COLO668 (cell line): ENCODE measurements at regions not wholly inside any gene's neighbourhood (a gene's known extent, or its start where the extent isn't known, plus 50 kb on each side); places are given as distances from the start of the nearest gene placed in this dataset.

ENCODE experiments used
- DNase-seq: peaks from one replicate; lab custom pipeline; 2025; ENCODE audit not compliant: unreplicated experiment; lab: John Stamatoyannopoulos, UW

- DNase-seq, result no peak
Measured at GRCh38 chr12:118748478-118749380, 232.6 kb upstream of the SRRM4 start.

GRCh38 chr12:118749646-118750045, 231.7 kb upstream of the SRRM4 start:
- DNase-seq, result no peak

GRCh38 chr12:118750666-118751065, 230.7 kb upstream of the SRRM4 start:
- no peak for DNase-seq

GRCh38 chr12:118751355-118751754, 230.0 kb upstream of the SRRM4 start:
- DNase-seq, result no peak

GRCh38 chr12:118760623-118761022, 220.7 kb upstream of the SRRM4 start:
- DNase-seq, result no peak

GRCh38 chr12:118763234-118763633, 218.1 kb upstream of the SRRM4 start:
- DNase-seq, result no peak

- DNase-seq, result peak; percentile 88
Measured at GRCh38 chr12:118773956-118774723, 207.2 kb upstream of the SRRM4 start.

GRCh38 chr12:118777504-118777903, 203.8 kb upstream of the SRRM4 start:
- DNase-seq, result no peak

- DNase-seq, result no peak
Measured at GRCh38 chr12:118778077-118778476, 203.3 kb upstream of the SRRM4 start.

GRCh38 chr12:118780939-118781338, 200.4 kb upstream of the SRRM4 start:
- no peak for DNase-seq

GRCh38 chr12:118781692-118782091, 199.6 kb upstream of the SRRM4 start:
- DNase-seq, result no peak

GRCh38 chr12:118783703-118784102, 197.6 kb upstream of the SRRM4 start:
- DNase-seq, result no peak

GRCh38 chr12:118790578-118790977, 190.8 kb upstream of the SRRM4 start:
- DNase-seq, result no peak

GRCh38 chr12:118813778-118814357, 167.5 kb upstream of the SRRM4 start:
- no peak for DNase-seq

GRCh38 chr12:118816296-118816695, 165.0 kb upstream of the SRRM4 start:
- no peak for DNase-seq

- no peak for DNase-seq
Measured at GRCh38 chr12:118821386-118821925, 159.9 kb upstream of the SRRM4 start.

GRCh38 chr12:118822512-118822911, 158.8 kb upstream of the SRRM4 start:
- no peak for DNase-seq

GRCh38 chr12:118827047-118827446, 154.3 kb upstream of the SRRM4 start:
- no peak for DNase-seq

- no peak for DNase-seq
Measured at GRCh38 chr12:118827606-118828005, 153.7 kb upstream of the SRRM4 start.

- no peak for DNase-seq
Measured at GRCh38 chr12:118830296-118830695, 151.0 kb upstream of the SRRM4 start.

GRCh38 chr12:118835926-118836325, 145.4 kb upstream of the SRRM4 start:
- DNase-seq, result no peak
